Fibroblast of the aortic adventitia (primary cell): ENCODE measurements at regions not wholly inside any gene's neighbourhood (a gene's known extent, or its start where the extent isn't known, plus 50 kb on each side); places are given as distances from the start of the nearest gene placed in this dataset.

Experiments used
- DNase-seq: peaks from one replicate; pipeline ENCODE4 v3.0.0-alpha.2; 2010; ENCODE audit warnings: low read depth
- H3K4me3 ChIP-seq: 2 replicates; pipeline ENCODE4 v1.5.1; 2011; ENCODE audit warnings: low read depth, mild to moderate bottlenecking, control low read depth, low read length, moderate library complexity
- TF ChIP-seq, protein P1 (sequence below): IDR thresholded peaks from 2 replicates; pipeline ENCODE4 v1.5.1; 2011; ENCODE audit warnings: mild to moderate bottlenecking, low read length, control low read depth, inconsistent platforms; ENCODE audit not compliant: insufficient read depth

DNA sequence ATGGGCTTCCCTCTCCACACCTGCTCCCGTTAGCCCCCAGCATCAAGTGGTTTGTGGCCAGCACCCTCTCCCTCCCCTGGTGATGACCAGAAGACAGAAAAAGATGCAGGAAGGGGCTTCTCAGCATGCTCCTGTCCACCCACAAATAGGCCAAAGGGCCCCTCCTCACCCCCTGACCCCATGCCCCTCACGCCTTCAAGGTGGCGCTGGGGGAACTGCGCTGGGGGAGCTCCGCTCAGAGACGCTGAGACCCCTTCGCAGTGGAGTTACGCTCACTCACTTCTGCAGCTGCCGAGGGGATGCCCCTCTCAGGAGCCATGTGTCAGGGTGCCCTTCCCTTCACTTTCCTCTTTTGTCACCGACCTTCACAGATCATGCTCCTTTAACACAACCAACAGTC lies 92.0 kb downstream of the PSMB1 start:
- no peak for DNase-seq
- H3K4me3 ChIP-seq: no peak overlapping the region
- TF ChIP-seq, protein P1, sequence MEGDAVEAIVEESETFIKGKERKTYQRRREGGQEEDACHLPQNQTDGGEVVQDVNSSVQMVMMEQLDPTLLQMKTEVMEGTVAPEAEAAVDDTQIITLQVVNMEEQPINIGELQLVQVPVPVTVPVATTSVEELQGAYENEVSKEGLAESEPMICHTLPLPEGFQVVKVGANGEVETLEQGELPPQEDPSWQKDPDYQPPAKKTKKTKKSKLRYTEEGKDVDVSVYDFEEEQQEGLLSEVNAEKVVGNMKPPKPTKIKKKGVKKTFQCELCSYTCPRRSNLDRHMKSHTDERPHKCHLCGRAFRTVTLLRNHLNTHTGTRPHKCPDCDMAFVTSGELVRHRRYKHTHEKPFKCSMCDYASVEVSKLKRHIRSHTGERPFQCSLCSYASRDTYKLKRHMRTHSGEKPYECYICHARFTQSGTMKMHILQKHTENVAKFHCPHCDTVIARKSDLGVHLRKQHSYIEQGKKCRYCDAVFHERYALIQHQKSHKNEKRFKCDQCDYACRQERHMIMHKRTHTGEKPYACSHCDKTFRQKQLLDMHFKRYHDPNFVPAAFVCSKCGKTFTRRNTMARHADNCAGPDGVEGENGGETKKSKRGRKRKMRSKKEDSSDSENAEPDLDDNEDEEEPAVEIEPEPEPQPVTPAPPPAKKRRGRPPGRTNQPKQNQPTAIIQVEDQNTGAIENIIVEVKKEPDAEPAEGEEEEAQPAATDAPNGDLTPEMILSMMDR: no peak

DNA sequence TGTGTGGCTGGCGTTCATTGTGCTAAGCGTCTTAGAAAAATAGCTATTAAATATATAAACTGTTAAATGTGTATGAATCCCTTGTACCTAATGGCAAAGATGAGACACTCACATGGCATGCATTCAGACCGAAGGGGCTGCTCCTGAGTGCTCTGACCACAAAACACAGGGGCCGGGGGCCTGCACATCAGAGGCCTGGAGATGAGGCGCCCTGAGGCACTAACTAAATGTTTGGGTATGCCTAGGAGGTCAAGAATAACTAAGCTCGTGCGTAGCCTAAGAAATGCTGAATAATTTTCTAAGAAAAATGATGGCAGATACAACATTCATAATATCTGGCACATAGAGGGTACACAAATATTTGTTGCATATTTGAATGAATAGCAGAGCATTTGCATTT lies 92.5 kb downstream of the PSMB1 start:
- TF ChIP-seq, protein P1: no peak
- no peak overlapping the region for H3K4me3 ChIP-seq
- no peak for DNase-seq

DNA sequence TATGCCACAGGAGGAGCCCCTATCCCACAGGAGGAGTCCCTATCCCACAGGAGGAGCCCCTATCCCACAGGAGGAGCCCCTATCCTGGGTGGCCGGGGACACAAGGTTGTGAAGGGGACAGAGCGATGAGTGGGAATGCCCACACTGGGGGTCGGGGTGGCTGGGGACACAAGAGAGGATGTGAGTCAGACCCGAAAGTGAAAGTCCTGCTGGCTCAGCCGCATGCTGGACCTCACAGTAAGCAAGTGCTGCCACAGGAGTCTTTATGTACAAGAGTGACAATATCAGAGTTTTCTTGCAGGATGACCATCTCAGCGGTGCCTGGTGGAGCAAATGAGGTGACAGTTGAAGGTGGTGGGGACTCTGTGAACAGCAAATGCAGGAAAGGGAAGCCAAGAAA lies 93.7 kb downstream of the PSMB1 start:
- peak overlapping the region; percentile 39 for H3K4me3 ChIP-seq
- peak; percentile 57 for DNase-seq
- TF ChIP-seq, protein P1: no peak

DNA sequence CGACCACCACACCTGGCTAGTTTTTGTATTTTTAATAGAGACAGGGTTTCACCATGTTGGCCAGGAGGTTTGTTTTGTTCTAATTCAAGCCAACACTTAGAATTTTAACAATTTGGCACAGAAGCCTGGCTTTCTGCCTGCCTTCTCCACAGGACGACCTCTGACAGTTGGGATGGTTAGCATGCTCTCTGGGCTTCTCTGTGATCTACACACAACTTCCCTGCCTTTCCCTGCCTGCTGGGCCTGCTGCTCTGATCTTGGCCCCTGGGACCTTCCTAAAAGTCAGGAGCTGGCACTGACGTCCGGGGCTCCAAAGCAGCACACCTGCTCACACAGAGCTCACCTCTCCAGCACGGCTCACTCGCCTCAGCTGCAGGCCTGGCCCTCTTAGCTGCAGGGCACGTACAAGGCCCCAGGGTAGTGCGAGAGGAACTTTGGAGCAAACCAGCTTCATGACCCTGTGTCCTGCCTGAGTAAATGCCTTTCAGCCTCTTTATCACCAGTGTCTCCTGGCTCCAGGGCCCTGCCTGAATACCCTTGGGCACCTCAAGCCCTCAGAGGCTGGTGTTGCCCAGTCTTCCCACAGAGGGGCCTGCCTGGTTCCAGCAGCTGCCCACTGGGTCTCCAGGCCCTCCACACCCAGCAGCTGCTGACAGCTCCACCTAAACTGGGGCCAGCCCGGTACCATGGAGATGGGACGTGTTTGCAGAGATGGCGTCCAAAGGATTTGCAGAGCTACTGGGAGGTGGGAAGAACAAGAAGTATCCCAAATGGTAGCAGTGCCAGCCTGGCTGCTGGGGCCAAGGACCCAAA lies 96.0 kb downstream of the PSMB1 start:
- H3K4me3 ChIP-seq: no peak overlapping the region
- peak; percentile 20 for DNase-seq
- TF ChIP-seq, protein P1: no peak
